ENCODE measurements at regions not wholly inside any gene's neighbourhood (a gene's known extent, or its start where the extent isn't known, plus 50 kb on each side); places are given as distances from the start of the nearest gene placed in this dataset.

DNA sequence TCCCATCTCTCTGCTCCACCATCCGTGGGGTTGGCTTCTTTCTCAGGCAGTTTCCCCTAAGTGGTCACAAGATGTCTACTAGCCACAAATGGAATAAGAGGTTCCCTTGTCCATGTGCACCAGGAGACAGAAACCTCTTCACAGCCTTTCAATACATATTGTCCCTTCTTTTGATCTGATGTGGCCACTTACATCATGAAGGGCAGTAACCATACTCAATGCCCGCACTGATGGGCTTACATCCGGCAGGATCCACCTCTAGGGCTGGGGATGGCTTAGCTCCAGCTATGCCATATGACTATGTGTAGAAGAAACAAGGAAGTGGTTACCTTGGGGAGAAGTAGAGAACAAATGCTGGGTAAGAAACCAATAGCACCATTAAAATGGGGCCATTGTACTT lies 64.4 kb downstream of the PLEKHG1 start (continued):
- TF ChIP-seq KIAA2018 (CRISPR knock-in tag; IDR thresholded peaks at IDR 0.05; ENCODE audit: borderline replicate concordance) (no peak), HMGXB3 (CRISPR knock-in tag; IDR thresholded peaks at IDR 0.05; ENCODE audit: borderline replicate concordance) (no peak), ZSCAN31 (CRISPR knock-in tag; IDR thresholded peaks at IDR 0.05; ENCODE audit: low read depth) (no peak), THAP11 (CRISPR knock-in tag; IDR thresholded peaks at IDR 0.05) (no peak), ZNF282 (IDR thresholded peaks at IDR 0.05; ENCODE audit: partially characterized antibody) (no peak)
- TF ChIP-seq, protein P1, sequence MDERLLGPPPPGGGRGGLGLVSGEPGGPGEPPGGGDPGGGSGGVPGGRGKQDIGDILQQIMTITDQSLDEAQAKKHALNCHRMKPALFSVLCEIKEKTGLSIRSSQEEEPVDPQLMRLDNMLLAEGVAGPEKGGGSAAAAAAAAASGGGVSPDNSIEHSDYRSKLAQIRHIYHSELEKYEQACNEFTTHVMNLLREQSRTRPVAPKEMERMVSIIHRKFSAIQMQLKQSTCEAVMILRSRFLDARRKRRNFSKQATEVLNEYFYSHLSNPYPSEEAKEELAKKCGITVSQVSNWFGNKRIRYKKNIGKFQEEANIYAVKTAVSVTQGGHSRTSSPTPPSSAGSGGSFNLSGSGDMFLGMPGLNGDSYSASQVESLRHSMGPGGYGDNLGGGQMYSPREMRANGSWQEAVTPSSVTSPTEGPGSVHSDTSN (CRISPR knock-in tag; IDR thresholded peaks at IDR 0.05), result no peak

All from HepG2 (cell line).